ENCODE measurements at regions not wholly inside any gene's neighbourhood (a gene's known extent, or its start where the extent isn't known, plus 50 kb on each side); places are given as distances from the start of the nearest gene placed in this dataset.

DNA sequence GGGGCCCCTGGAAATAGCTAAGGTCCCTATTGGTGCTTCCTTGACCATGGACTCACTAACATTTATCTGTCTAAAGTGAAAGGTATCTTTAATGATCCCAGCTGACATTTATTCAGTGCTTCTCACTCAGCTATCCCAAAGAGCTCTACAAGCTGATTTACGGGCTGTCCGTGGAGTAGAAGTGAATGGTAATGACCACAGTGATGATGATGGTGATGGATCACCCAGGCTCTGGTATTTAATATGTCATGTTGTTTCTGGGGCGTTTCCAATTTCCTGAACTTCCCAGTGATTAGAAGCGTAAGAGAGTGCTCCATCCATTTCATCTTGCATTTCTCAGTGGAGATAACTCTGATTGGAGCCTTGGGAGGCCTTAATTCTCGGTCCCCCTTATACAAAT is 304.3 kb downstream of the HRH4 start:
- Histone ChIP-seq H3K4me1 (ENCODE audit: control insufficient read depth in 1 of 2, insufficient read depth in 2 of 2, low read length in 2 of 2) (no peaks in the 10 kb centered on the region), H3K27me3 (ENCODE audit: control insufficient read depth in 2 of 2, insufficient read depth in 2 of 2, low read length in 2 of 2) (no peaks in the 10 kb centered on the region), H3K27ac (ENCODE audit: low read depth in 1 of 2, low read length in 2 of 2) (no peak overlapping the region), H3K9ac (ENCODE audit: insufficient read depth, low read length, poor library complexity, severe bottlenecking) (no peak overlapping the region), H3K79me2 (ENCODE audit: insufficient read depth, low read length) (no peaks in the 10 kb centered on the region), H2AFZ (ENCODE audit: insufficient read depth, low read depth, low read length, poor library complexity, severe bottlenecking) (no peak overlapping the region), H3K4me2 (replicated peaks; ENCODE audit: extremely low read depth, low read length, poor library complexity, severe bottlenecking) (no peak overlapping the region), H4K20me1 (ENCODE audit: insufficient read depth, low read length) (no peaks in the 10 kb centered on the region), H3K4me3 (replicated peaks in 1 of 3; ENCODE audit: low read depth in 2 of 3, low read length in 3 of 3) (no peak overlapping the region), H3K36me3 (replicated peaks in 1 of 2; ENCODE audit: control insufficient read depth in 1 of 2, insufficient read depth in 2 of 2, low read length in 2 of 2) (no peaks in the 10 kb centered on the region), H3K9me3 (replicated peaks in 1 of 2; ENCODE audit: control insufficient read depth in 1 of 2, insufficient read depth in 1 of 2, low read length in 2 of 2) (no peaks in the 10 kb centered on the region)
- no peaks in the 10 kb centered on the region for H3K36me3 Mint-ChIP-seq
- H3K27ac Mint-ChIP-seq, result no peak overlapping the region
- H3K9me3 Mint-ChIP-seq, result peaks cover 0 to 5% (median 3%) of the 10 kb centered on the region in 7 donors
- peaks cover 0 to 4% (median 0%) of the 10 kb centered on the region in 3 donors for H3K27me3 Mint-ChIP-seq (ENCODE audit: low read depth in 3 of 3)
- H3K4me1 Mint-ChIP-seq, result no peaks in the 10 kb centered on the region
- TF ChIP-seq, protein P1, sequence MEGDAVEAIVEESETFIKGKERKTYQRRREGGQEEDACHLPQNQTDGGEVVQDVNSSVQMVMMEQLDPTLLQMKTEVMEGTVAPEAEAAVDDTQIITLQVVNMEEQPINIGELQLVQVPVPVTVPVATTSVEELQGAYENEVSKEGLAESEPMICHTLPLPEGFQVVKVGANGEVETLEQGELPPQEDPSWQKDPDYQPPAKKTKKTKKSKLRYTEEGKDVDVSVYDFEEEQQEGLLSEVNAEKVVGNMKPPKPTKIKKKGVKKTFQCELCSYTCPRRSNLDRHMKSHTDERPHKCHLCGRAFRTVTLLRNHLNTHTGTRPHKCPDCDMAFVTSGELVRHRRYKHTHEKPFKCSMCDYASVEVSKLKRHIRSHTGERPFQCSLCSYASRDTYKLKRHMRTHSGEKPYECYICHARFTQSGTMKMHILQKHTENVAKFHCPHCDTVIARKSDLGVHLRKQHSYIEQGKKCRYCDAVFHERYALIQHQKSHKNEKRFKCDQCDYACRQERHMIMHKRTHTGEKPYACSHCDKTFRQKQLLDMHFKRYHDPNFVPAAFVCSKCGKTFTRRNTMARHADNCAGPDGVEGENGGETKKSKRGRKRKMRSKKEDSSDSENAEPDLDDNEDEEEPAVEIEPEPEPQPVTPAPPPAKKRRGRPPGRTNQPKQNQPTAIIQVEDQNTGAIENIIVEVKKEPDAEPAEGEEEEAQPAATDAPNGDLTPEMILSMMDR (IDR thresholded peaks at IDR 0.05), result no peak
- no peak overlapping the region for H3K4me3 Mint-ChIP-seq
- no CpG with 5 or more reads among the region's 5 CpGs for WGBS (ENCODE audit: insufficient coverage)
- intact Hi-C loops (cut with micrococcal nuclease), result no loop called here
- DNase-seq, result no peak

DNA sequence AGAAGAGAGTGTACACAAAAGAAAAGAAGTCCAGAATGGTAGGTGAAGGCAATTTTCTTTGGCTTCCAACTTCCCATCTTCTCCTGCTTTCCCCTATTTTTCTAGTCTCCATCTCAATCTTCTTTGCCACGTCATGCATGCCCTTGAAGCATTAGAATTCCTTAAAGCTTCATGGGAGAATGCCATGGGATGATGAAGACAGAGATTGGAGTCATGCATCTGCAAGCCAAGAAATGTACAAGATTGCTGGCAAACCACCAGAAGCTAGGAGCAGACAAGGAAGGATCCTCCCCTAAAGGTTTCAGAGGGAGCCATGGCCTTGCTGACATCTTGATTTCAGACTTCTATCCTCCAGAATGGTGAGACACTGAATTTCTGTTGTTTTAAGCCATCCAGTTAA is 305.9 kb downstream of the HRH4 start:
- no peaks in the 10 kb centered on the region for H3K9me3 ChIP-seq (replicated peaks in 1 of 2; ENCODE audit: control insufficient read depth in 1 of 2, insufficient read depth in 1 of 2, low read length in 2 of 2)
- no peaks in the 10 kb centered on the region for H3K36me3 Mint-ChIP-seq
- H3K4me2 ChIP-seq (replicated peaks; ENCODE audit: extremely low read depth, low read length, poor library complexity, severe bottlenecking), result no peak overlapping the region
- no peaks in the 10 kb centered on the region for H3K27me3 ChIP-seq (ENCODE audit: control insufficient read depth in 2 of 2, insufficient read depth in 2 of 2, low read length in 2 of 2)
- H3K36me3 ChIP-seq (replicated peaks in 1 of 2; ENCODE audit: control insufficient read depth in 1 of 2, insufficient read depth in 2 of 2, low read length in 2 of 2), result no peaks in the 10 kb centered on the region
- no peak overlapping the region for H3K4me3 Mint-ChIP-seq
- TF ChIP-seq, protein P1 (IDR thresholded peaks at IDR 0.05), result no peak
- H3K27ac ChIP-seq (ENCODE audit: low read depth in 1 of 2, low read length in 2 of 2), result no peak overlapping the region
- no peak overlapping the region for H3K4me3 ChIP-seq (replicated peaks in 1 of 3; ENCODE audit: low read depth in 2 of 3, low read length in 3 of 3)
- H3K27ac Mint-ChIP-seq, result no peak overlapping the region
- H3K79me2 ChIP-seq (ENCODE audit: insufficient read depth, low read length), result no peaks in the 10 kb centered on the region
- no peaks in the 10 kb centered on the region for H3K4me1 Mint-ChIP-seq
- peaks cover 0 to 4% (median 0%) of the 10 kb centered on the region in 3 donors for H3K27me3 Mint-ChIP-seq (ENCODE audit: low read depth in 3 of 3)
- no peak for DNase-seq
- WGBS (ENCODE audit: insufficient coverage), result no CpG with 5 or more reads among the region's 1 CpG
- intact Hi-C loops (cut with micrococcal nuclease), result no loop called here
- H3K9me3 Mint-ChIP-seq, result peaks cover 0 to 4% (median 2%) of the 10 kb centered on the region in 7 donors
- H3K4me1 ChIP-seq (ENCODE audit: control insufficient read depth in 1 of 2, insufficient read depth in 2 of 2, low read length in 2 of 2), result no peaks in the 10 kb centered on the region
- no peak overlapping the region for H3K9ac ChIP-seq (ENCODE audit: insufficient read depth, low read length, poor library complexity, severe bottlenecking)
- H4K20me1 ChIP-seq (ENCODE audit: insufficient read depth, low read length), result no peaks in the 10 kb centered on the region
- no peak overlapping the region for H2AFZ ChIP-seq (ENCODE audit: insufficient read depth, low read depth, low read length, poor library complexity, severe bottlenecking)

All from CD14-positive monocyte (primary cell).